HG03135 (cell line): ENCODE measurements at regions not wholly inside any gene's neighbourhood (a gene's known extent, or its start where the extent isn't known, plus 50 kb on each side); places are given as distances from the start of the nearest gene placed in this dataset.

Source experiments
- ATAC-seq: cut with Tn5 transposase; IDR thresholded peaks from one replicate; pipeline ENCODE4 v1.9.1; 2021; ENCODE audit warnings: mild to moderate bottlenecking, moderate library complexity; ENCODE audit not compliant: unreplicated experiment

GRCh38 chr6:44050872-44051505 lies 76.3 kb downstream of the MRPL14 start:
- ATAC-seq: no peak

- no peak for ATAC-seq
These were observed 77.0 kb downstream of the MRPL14 start for GRCh38 chr6:44049989-44050871.

GRCh38 chr6:44049163-44049988 lies 77.9 kb downstream of the MRPL14 start:
- ATAC-seq: no peak

- no peak for ATAC-seq
These were observed 79.0 kb downstream of the MRPL14 start for GRCh38 chr6:44048277-44048676.

- ATAC-seq: no peak
These were observed 79.5 kb downstream of the MRPL14 start for GRCh38 chr6:44047801-44048200.

GRCh38 chr6:44047179-44047546 lies 80.1 kb downstream of the MRPL14 start:
- ATAC-seq: no peak

GRCh38 chr6:44046516-44047178 lies 80.6 kb downstream of the MRPL14 start:
- no peak for ATAC-seq

- ATAC-seq: no peak
These were observed 81.6 kb downstream of the MRPL14 start for GRCh38 chr6:44045672-44046015.

GRCh38 chr6:44044940-44045671 lies 82.1 kb downstream of the MRPL14 start:
- no peak for ATAC-seq

- ATAC-seq: no peak
These were observed 83.1 kb downstream of the MRPL14 start for GRCh38 chr6:44044154-44044539.

- no peak for ATAC-seq
These were observed 83.6 kb downstream of the MRPL14 start for GRCh38 chr6:44043479-44044153.

GRCh38 chr6:44042989-44043478 lies 84.2 kb downstream of the MRPL14 start:
- no peak for ATAC-seq

GRCh38 chr6:44042261-44042988 lies 84.8 kb downstream of the MRPL14 start:
- ATAC-seq: no peak

- ATAC-seq: no peak
These were observed 85.6 kb downstream of the MRPL14 start for GRCh38 chr6:44041461-44042260.

GRCh38 chr6:44040786-44041185 lies 86.5 kb downstream of the MRPL14 start:
- no peak for ATAC-seq

- no peak for ATAC-seq
These were observed 87.4 kb downstream of the MRPL14 start for GRCh38 chr6:44039839-44040350.

GRCh38 chr6:44039191-44039719 lies 88.0 kb downstream of the MRPL14 start:
- ATAC-seq: no peak
